Muscle layer of duodenum (tissue), 2 donors: ENCODE measurements at regions not wholly inside any gene's neighbourhood (a gene's known extent, or its start where the extent isn't known, plus 50 kb on each side); places are given as distances from the start of the nearest gene placed in this dataset.
A peak's percentile ranks its signal among the peaks of the same experiment; 100 is the strongest.
"Not testable (repeated sequence)": the region's sequence is repeated elsewhere in the genome, so short reads cannot be mapped to it uniquely, and the experiment has no call there.

Experiments used
- H3K27ac ChIP-seq: one replicate; pipeline ENCODE4 v1.7.0; 2013; ENCODE audit warnings: mild to moderate bottlenecking, low read length
- H3K27me3 ChIP-seq: one replicate; pipeline ENCODE4 v1.7.0; 2013; ENCODE audit warnings: low read depth, mild to moderate bottlenecking, control low read depth, low read length
- H3K36me3 ChIP-seq, 2 donors: one replicate each; pipeline ENCODE4 v1.7.0; 2013; ENCODE audit warnings: low read length in 2 of 2, control low read depth in 1 of 2, mild to moderate bottlenecking in 1 of 2; ENCODE audit not compliant: insufficient read depth in 2 of 2, control insufficient read depth in 1 of 2
- H3K4me1 ChIP-seq, 2 donors: one replicate each; pipeline ENCODE4 v1.7.0; 2013; ENCODE audit warnings: low read length in 2 of 2, mild to moderate bottlenecking in 2 of 2, control low read depth in 1 of 2, moderate library complexity in 1 of 2; ENCODE audit not compliant: insufficient read depth in 2 of 2, control insufficient read depth in 1 of 2
- H3K4me3 ChIP-seq, 2 donors: one replicate each; pipeline ENCODE4 v1.7.0; 2013; ENCODE audit warnings: low read length in 2 of 2, low read depth in 1 of 2, mild to moderate bottlenecking in 1 of 2
- H3K9me3 ChIP-seq, 2 donors: one replicate each; pipeline ENCODE4 v1.7.0; 2013; ENCODE audit warnings: low read length in 2 of 2, control low read depth in 1 of 2, mild to moderate bottlenecking in 1 of 2; ENCODE audit not compliant: control insufficient read depth in 1 of 2
- donor health status: healthy.

DNA sequence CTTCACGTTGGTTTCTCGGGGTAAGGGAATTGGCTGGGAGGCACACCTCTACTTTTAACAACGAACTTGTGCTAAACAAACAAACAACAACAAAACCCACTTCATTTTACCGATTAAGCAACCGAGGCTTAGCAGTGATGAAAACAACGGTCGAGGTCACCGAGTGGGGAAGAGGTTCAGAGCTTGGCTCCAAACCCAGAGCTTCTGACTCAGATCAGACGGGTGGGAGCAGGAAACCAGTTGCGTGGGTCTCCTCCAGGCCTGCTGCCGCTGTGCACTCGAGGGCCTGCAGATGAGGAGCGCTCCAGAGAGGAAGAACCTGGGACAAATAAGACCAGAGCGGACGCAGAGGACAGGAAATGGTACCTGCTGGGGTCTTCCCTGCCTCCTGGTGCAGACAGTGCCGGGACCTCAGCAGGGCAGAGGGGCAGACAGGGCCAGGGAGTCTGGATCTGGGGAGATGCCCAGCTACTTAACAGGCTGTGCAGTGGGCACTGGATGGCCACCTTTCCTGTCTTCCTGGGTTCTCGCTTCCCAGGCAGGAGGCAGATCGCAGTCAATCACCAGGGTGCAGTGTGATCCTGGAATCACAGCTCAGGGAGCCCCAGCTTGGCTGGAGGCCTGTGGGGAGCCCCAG, 99.0 kb upstream of the MEF2A start:
- Histone ChIP-seq H3K36me3 (no peaks in the 10 kb centered on the region), H3K9me3 (peaks cover 0 to 7% of the 10 kb centered on the region in 2 donors), H3K27ac (no peak overlapping the region), H3K27me3 (no peaks in the 10 kb centered on the region), H3K4me3 (no peak overlapping the region), H3K4me1 (no peaks in the 10 kb centered on the region)

- H3K4me1 ChIP-seq, result no peaks in the 10 kb centered on the region
- no peaks in the 10 kb centered on the region for H3K36me3 ChIP-seq
- no peaks in the 10 kb centered on the region for H3K27me3 ChIP-seq
- H3K9me3 ChIP-seq, result peaks cover 0 to 7% of the 10 kb centered on the region in 2 donors
- no peak overlapping the region for H3K4me3 ChIP-seq
- H3K27ac ChIP-seq, result no peak overlapping the region
Observed at GRCh38 chr15:99467338-99467720, 98.5 kb upstream of the MEF2A start.

- H3K4me1 ChIP-seq, result no peaks in the 10 kb centered on the region
- H3K4me3 ChIP-seq, result no peak overlapping the region
- H3K27ac ChIP-seq, result no peak overlapping the region
- peaks cover 0 to 7% of the 10 kb centered on the region in 2 donors for H3K9me3 ChIP-seq
- no peaks in the 10 kb centered on the region for H3K27me3 ChIP-seq
- no peaks in the 10 kb centered on the region for H3K36me3 ChIP-seq
Observed at GRCh38 chr15:99467853-99468464, 97.8 kb upstream of the MEF2A start.

GRCh38 chr15:99470204-99470603, 95.6 kb upstream of the MEF2A start:
- H3K4me3 ChIP-seq, H3K27me3 ChIP-seq, H3K27ac ChIP-seq, H3K36me3 ChIP-seq, H3K9me3 ChIP-seq: not testable (repeated sequence)
- H3K4me1 ChIP-seq, result peaks cover 7 to 16% of the 10 kb centered on the region in 2 donors

- Histone ChIP-seq H3K4me1 (peaks cover 20 to 32% of the 10 kb centered on the region in 2 donors), H3K36me3 (no peaks in the 10 kb centered on the region), H3K9me3 (no peaks in the 10 kb centered on the region), H3K27ac (no peak overlapping the region), H3K4me3 (no peak overlapping the region), H3K27me3 (no peaks in the 10 kb centered on the region)
Observed at GRCh38 chr15:99472416-99473145, 93.2 kb upstream of the MEF2A start.

DNA sequence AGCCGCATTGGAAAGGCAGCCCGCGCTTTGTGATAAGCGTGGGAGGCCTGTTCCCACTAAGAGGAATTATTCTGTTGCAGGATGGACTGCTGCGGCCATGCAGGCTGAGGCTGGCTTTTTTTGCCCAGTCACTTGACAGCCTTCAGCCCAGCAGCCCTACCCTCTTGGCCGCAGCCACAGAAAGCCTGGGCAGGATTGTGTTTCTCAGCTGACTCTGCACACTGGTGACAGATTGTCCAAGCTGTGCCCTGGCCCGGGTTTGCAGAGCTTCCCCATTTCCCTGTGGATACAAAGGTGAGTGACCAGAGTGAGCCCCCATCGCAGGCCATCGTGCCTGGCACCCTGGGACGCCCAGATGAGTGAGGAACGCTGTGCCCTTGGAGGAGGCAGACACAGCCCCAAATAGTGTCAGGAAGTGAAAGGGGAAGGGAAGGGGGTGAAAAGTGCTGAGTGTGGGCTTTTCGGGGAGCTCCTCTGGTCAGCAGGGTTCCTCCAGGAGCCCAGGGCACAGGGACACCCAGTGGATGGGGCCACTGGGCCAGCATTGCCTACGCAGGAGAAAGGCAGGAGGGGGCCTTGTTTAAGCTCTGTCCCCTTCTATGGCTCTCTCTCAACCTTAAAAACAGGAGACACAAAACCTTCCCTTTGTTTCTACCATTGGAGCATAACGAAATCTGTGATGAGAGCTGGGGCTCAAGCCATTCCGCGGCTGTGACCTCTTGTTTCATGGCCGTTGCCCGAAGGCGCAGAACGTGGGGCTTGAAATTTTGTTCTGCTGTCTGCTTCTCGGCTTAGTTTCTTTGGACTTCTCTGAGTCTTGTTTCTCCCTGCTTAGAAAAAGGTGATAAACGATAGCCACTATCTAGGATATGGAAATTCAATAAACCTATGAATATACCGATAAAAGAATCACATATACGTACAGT, 91.5 kb upstream of the MEF2A start:
- Histone ChIP-seq H3K27me3 (no peaks in the 10 kb centered on the region), H3K36me3 (no peaks in the 10 kb centered on the region), H3K9me3 (no peaks in the 10 kb centered on the region), H3K27ac (peak overlapping the region; percentile 39), H3K4me1 (peaks cover 26 to 32% of the 10 kb centered on the region in 2 donors), H3K4me3 (no peak overlapping the region)

DNA sequence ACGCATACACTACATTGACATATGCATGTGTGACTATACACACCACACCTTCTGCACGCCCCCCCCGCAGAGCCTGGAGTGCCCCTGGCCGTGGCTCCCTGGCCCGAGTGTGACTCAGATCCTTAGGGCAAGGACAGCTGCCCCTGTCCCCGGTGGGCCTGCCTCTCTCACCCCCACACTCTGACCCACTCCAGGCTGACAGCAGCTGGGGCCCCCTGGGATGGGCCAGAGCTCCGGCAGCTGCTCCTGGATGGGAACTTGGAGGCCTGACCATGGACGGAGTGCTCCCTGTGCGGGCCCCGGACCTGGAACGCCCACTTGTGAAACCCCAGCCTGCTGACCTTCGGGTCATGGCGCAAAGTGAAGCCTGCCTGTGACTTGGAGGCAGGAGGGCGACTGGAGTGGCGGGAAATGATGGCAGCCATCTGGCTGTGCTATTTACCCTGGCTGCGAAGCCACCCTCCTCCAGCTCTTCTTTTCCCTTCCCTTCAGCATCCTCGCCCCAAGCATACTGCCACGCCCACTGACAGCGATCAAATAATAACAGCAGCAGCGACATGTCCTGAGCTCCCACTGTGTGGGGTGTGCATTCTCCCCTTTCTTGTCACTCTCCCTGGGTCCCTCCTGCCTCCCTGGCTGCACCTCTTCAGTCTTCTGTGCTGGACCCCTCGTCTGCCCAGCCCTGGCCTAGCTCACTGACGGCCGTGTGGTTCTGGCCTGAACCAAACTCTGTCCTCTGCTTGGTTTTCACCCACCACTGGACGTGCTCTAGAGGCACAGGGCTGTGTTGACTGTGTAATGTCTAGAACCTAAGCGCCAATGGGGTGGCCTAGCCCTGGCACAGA, 90.7 kb upstream of the MEF2A start:
- H3K4me3 ChIP-seq, result no peak overlapping the region
- peaks cover 26 to 32% of the 10 kb centered on the region in 2 donors for H3K4me1 ChIP-seq
- no peaks in the 10 kb centered on the region for H3K27me3 ChIP-seq
- no peaks in the 10 kb centered on the region for H3K9me3 ChIP-seq
- H3K27ac ChIP-seq, result no peak overlapping the region
- no peaks in the 10 kb centered on the region for H3K36me3 ChIP-seq

DNA sequence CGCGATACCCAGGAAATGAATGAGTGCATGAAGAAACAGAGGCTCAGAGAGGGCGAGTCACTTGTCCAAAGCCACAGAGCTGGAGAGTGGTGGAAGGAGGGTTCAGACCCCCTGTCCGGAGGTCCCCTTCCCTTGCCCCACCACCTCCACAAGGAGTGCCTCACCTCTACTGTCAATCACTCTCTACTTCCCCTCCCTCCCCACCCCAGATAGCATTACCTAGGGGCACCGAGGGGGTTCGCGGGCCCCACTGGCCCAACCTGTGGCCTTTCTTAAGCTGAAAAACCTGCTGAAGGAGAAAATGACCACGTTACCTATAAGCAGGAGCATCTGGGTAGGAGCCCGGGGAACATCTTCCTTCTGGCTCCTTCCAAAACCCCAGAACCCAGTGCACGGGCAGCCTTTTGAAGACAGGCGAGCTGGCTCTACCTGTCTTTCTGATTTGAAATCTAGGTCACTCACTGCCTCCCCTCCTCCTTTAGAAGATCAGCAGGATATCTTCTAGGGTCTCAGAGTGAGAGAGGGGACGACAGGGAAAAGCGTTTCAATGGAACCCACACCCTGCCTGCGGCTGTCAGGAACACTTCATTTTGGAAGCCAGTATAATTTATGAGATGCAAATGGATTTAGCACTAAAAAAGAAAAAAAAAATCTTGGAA, 89.9 kb upstream of the MEF2A start:
- no peak overlapping the region for H3K4me3 ChIP-seq
- no peaks in the 10 kb centered on the region for H3K36me3 ChIP-seq
- no peaks in the 10 kb centered on the region for H3K9me3 ChIP-seq
- no peaks in the 10 kb centered on the region for H3K27me3 ChIP-seq
- peak overlapping the region; percentile 67 for H3K27ac ChIP-seq
- H3K4me1 ChIP-seq, result peaks cover 26 to 32% of the 10 kb centered on the region in 2 donors

- H3K27me3 ChIP-seq, result no peaks in the 10 kb centered on the region
- H3K27ac ChIP-seq, result peak overlapping the region; percentile 73
- H3K4me1 ChIP-seq, result peaks cover 26 to 32% of the 10 kb centered on the region in 2 donors
- no peaks in the 10 kb centered on the region for H3K36me3 ChIP-seq
- H3K9me3 ChIP-seq, result no peaks in the 10 kb centered on the region
- H3K4me3 ChIP-seq, result no peak overlapping the region
Observed at GRCh38 chr15:99476413-99477222, 89.2 kb upstream of the MEF2A start.
